Limb (tissue), 2 donors: ENCODE measurements at regions not wholly inside any gene's neighbourhood (a gene's known extent, or its start where the extent isn't known, plus 50 kb on each side); places are given as distances from the start of the nearest gene placed in this dataset.

Experiments used
- DNase-seq, 2 donors: peaks; one replicate each; pipeline ENCODE4 v3.0.0-alpha.2; 2016; ENCODE audit errors: extremely low spot score in 2 of 2

GRCh38 chr16:20175358-20175757, 101.7 kb upstream of the GPR139 start:
- no peak for DNase-seq

GRCh38 chr16:20167323-20167722, 93.6 kb upstream of the GPR139 start:
- DNase-seq: no peak

GRCh38 chr16:20166531-20167235, 93.0 kb upstream of the GPR139 start:
- no peak for DNase-seq

GRCh38 chr16:20153444-20153843, 79.8 kb upstream of the GPR139 start:
- no peak for DNase-seq

GRCh38 chr16:20147091-20147490, 73.4 kb upstream of the GPR139 start:
- DNase-seq: no peak

- DNase-seq: no peak
Observed at GRCh38 chr16:20141956-20142355, 68.3 kb upstream of the GPR139 start.

GRCh38 chr16:20137909-20138308, 64.2 kb upstream of the GPR139 start:
- no peak for DNase-seq

- no peak for DNase-seq
Observed at GRCh38 chr16:20137194-20137593, 63.5 kb upstream of the GPR139 start.

GRCh38 chr16:20136446-20136968, 62.8 kb upstream of the GPR139 start:
- no peak for DNase-seq

- no peak for DNase-seq
Observed at GRCh38 chr16:20129375-20129774, 55.7 kb upstream of the GPR139 start.
